ENCODE measurements at regions not wholly inside any gene's neighbourhood (a gene's known extent, or its start where the extent isn't known, plus 50 kb on each side); places are given as distances from the start of the nearest gene placed in this dataset.

- FAIRE-seq = no peak
- H3K4me1 ChIP-seq (ENCODE audit: control insufficient read depth, extremely low read depth, insufficient read depth, low read length) = no peaks in the 10 kb centered on the region
- intact Hi-C loops (cut with micrococcal nuclease) = no loop called here
- no peak for TF ChIP-seq MYC (IDR thresholded peaks at IDR 0.05; ENCODE audit: low read depth, low read length)
- H3K9ac ChIP-seq (replicated peaks; ENCODE audit: extremely low read depth, insufficient read depth, low read length) = no peak overlapping the region
- BruUV-seq (replicated peaks) = no TSS peak
- POLR2A ChIA-PET = no interaction called here
- H3K9me1 ChIP-seq (replicated peaks; ENCODE audit: control insufficient read depth, extremely low read depth, insufficient read depth, low read length) = no peaks in the 10 kb centered on the region
- no peaks in the 10 kb centered on the region for H4K20me1 ChIP-seq (replicated peaks; ENCODE audit: control insufficient read depth, extremely low read depth, insufficient read depth, low read length)
- no peak overlapping the region for H3K4me3 ChIP-seq (replicated peaks in 1 of 3; ENCODE audit: insufficient read depth in 1 of 3, low read depth in 1 of 3, low read length in 3 of 3)
- peaks cover 5% of the 10 kb centered on the region for H3K9me3 ChIP-seq (replicated peaks; ENCODE audit: control insufficient read depth, insufficient read depth, low read length)
- H3K36me3 ChIP-seq (ENCODE audit: control insufficient read depth in 2 of 2, extremely low read depth in 1 of 2, insufficient read depth in 2 of 2, low read length in 2 of 2) = no peaks in the 10 kb centered on the region
- dilution Hi-C loops (cut with MboI; ENCODE audit: extremely low pct_ligation_motif_present, low sequenced_read_pairs) = no loop called here
- no peak overlapping the region for H3K4me2 ChIP-seq (ENCODE audit: insufficient read depth, low read length)
- no peak overlapping the region for H2AFZ ChIP-seq (ENCODE audit: low read depth, low read length)
- CTCF ChIA-PET = no interaction called here
- H3K27ac ChIP-seq (ENCODE audit: insufficient read depth, low read depth, low read length) = no peak overlapping the region
- H3K79me2 ChIP-seq (ENCODE audit: control insufficient read depth, insufficient read depth, low read length) = no peaks in the 10 kb centered on the region
- H3K27me3 ChIP-seq (ENCODE audit: control insufficient read depth in 2 of 2, insufficient read depth in 2 of 2, low read length in 2 of 2) = no peaks in the 10 kb centered on the region
- no peak for DNase-seq (ENCODE audit: low read depth, low spot score)
Observed at GRCh38 chr5:5810461-5810860, 388.0 kb downstream of the ICE1 start.

GRCh38 chr5:5805916-5806315 is 383.4 kb downstream of the ICE1 start:
- H3K36me3 ChIP-seq (ENCODE audit: control insufficient read depth in 2 of 2, extremely low read depth in 1 of 2, insufficient read depth in 2 of 2, low read length in 2 of 2) = no peaks in the 10 kb centered on the region
- H3K27ac ChIP-seq (ENCODE audit: insufficient read depth, low read depth, low read length) = no peak overlapping the region
- no peaks in the 10 kb centered on the region for H3K9me1 ChIP-seq (replicated peaks; ENCODE audit: control insufficient read depth, extremely low read depth, insufficient read depth, low read length)
- H3K9me3 ChIP-seq (replicated peaks; ENCODE audit: control insufficient read depth, insufficient read depth, low read length) = peaks cover 5% of the 10 kb centered on the region
- intact Hi-C loops (cut with micrococcal nuclease) = no loop called here
- no peak overlapping the region for H3K9ac ChIP-seq (replicated peaks; ENCODE audit: extremely low read depth, insufficient read depth, low read length)
- no peak for FAIRE-seq
- CTCF ChIA-PET = no interaction called here
- POLR2A ChIA-PET = no interaction called here
- no peak for TF ChIP-seq GATA2 (IDR thresholded peaks at IDR 0.05; ENCODE audit: insufficient read depth, insufficient read length, low read depth, low read length)
- no peak for TF ChIP-seq MYC (IDR thresholded peaks at IDR 0.05; ENCODE audit: low read depth, low read length)
- TF ChIP-seq, protein P1, sequence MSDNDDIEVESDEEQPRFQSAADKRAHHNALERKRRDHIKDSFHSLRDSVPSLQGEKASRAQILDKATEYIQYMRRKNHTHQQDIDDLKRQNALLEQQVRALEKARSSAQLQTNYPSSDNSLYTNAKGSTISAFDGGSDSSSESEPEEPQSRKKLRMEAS (IDR thresholded peaks at IDR 0.05; ENCODE audit: insufficient read depth, insufficient read length) = no peak
- no peak for TF ChIP-seq POLR2A (IDR thresholded peaks at IDR 0.05; ENCODE audit: low read depth, low read length)
- TF ChIP-seq POLR2AphosphoS5 (IDR thresholded peaks at IDR 0.05; ENCODE audit: insufficient read depth, low read depth, low read length) = no peak
- no peak for TF ChIP-seq CTCF (IDR thresholded peaks at IDR 0.05; ENCODE audit: extremely low read depth in 1 of 2, insufficient read depth in 1 of 2, low read depth in 1 of 2, low read length in 2 of 2)
- no peak for TF ChIP-seq FOS (IDR thresholded peaks at IDR 0.05; ENCODE audit: borderline replicate concordance, insufficient read depth, low read length)
- TF ChIP-seq JUN (IDR thresholded peaks at IDR 0.05; ENCODE audit: borderline replicate concordance, insufficient read depth, insufficient read length, low read depth) = no peak
- no peak for TF ChIP-seq EZH2 (IDR thresholded peaks at IDR 0.05; ENCODE audit: borderline replicate concordance, low read depth, low read length, severe bottlenecking)
- DNase-seq (ENCODE audit: low read depth, low spot score) = no peak
- no peaks in the 10 kb centered on the region for H3K4me1 ChIP-seq (ENCODE audit: control insufficient read depth, extremely low read depth, insufficient read depth, low read length)
- no TSS peak for BruUV-seq (replicated peaks)
- no peak overlapping the region for H3K4me2 ChIP-seq (ENCODE audit: insufficient read depth, low read length)
- no peaks in the 10 kb centered on the region for H3K27me3 ChIP-seq (ENCODE audit: control insufficient read depth in 2 of 2, insufficient read depth in 2 of 2, low read length in 2 of 2)
- dilution Hi-C loops (cut with MboI; ENCODE audit: extremely low pct_ligation_motif_present, low sequenced_read_pairs) = no loop called here
- H3K4me3 ChIP-seq (replicated peaks in 1 of 3; ENCODE audit: insufficient read depth in 1 of 3, low read depth in 1 of 3, low read length in 3 of 3) = no peak overlapping the region
- no peak overlapping the region for H2AFZ ChIP-seq (ENCODE audit: low read depth, low read length)
- H3K79me2 ChIP-seq (ENCODE audit: control insufficient read depth, insufficient read depth, low read length) = no peaks in the 10 kb centered on the region
- H4K20me1 ChIP-seq (replicated peaks; ENCODE audit: control insufficient read depth, extremely low read depth, insufficient read depth, low read length) = no peaks in the 10 kb centered on the region
